Mesendoderm (in vitro differentiated cells): ENCODE measurements at regions not wholly inside any gene's neighbourhood (a gene's known extent, or its start where the extent isn't known, plus 50 kb on each side); places are given as distances from the start of the nearest gene placed in this dataset.

Experiments used
- DNase-seq: peaks from one replicate; pipeline ENCODE4 v3.0.0; 2013
- H2AK5ac ChIP-seq: 2 replicates; pipeline ENCODE4 v1.6.1; 2013; ENCODE audit warnings: low read length, inconsistent platforms
- H2BK120ac ChIP-seq: 2 replicates; pipeline ENCODE4 v1.6.1; 2013; ENCODE audit warnings: low read depth, mild to moderate bottlenecking, low read length, moderate library complexity, mixed read lengths
- H2BK15ac ChIP-seq: replicated peaks from 2 replicates; pipeline ENCODE4 v1.6.1; 2013; ENCODE audit warnings: low read depth, mild to moderate bottlenecking, moderate library complexity
- H2BK5ac ChIP-seq: 2 replicates; pipeline ENCODE4 v1.6.1; 2013; ENCODE audit warnings: low read length, inconsistent platforms
- H3K18ac ChIP-seq: 2 replicates; pipeline ENCODE4 v1.6.1; 2013; ENCODE audit warnings: mild to moderate bottlenecking, low read length, mixed read lengths
- H3K23ac ChIP-seq: one replicate; pipeline ENCODE4 v1.6.1; 2013; ENCODE audit warnings: low read length
- H3K27ac ChIP-seq: 2 replicates; pipeline ENCODE4 v1.5.1; 2013; ENCODE audit warnings: low read depth, mild to moderate bottlenecking, inconsistent platforms, low read length, moderate library complexity
- H3K27me3 ChIP-seq: 2 replicates; pipeline ENCODE4 v1.6.1; 2013; ENCODE audit warnings: low read length, control low read depth, mild to moderate bottlenecking, inconsistent platforms; ENCODE audit not compliant: insufficient read depth, poor library complexity
- H3K36me3 ChIP-seq: 2 replicates; pipeline ENCODE4 v1.6.1; 2013; ENCODE audit warnings: low read length, inconsistent platforms; ENCODE audit not compliant: control insufficient read depth, insufficient read depth
- H3K4ac ChIP-seq: one replicate; pipeline ENCODE4 v1.6.1; 2013; ENCODE audit warnings: low read depth, mild to moderate bottlenecking, low read length, moderate library complexity
- H3K4me1 ChIP-seq: 2 replicates; pipeline ENCODE4 v1.6.1; 2013; ENCODE audit warnings: low read depth, low read length, inconsistent platforms; ENCODE audit not compliant: control insufficient read depth
- H3K4me2 ChIP-seq: 2 replicates; pipeline ENCODE4 v1.6.1; 2013; ENCODE audit warnings: low read length
- H3K4me3 ChIP-seq: 2 replicates; pipeline ENCODE4 v1.5.1; 2013; ENCODE audit warnings: mild to moderate bottlenecking, low read length
- H3K56ac ChIP-seq: one replicate; pipeline ENCODE4 v1.6.1; 2013; ENCODE audit warnings: low read length
- H3K79me1 ChIP-seq: 2 replicates; pipeline ENCODE4 v1.6.1; 2013; ENCODE audit warnings: low read length, inconsistent platforms
- H3K79me2 ChIP-seq: 2 replicates; pipeline ENCODE4 v1.6.1; 2013; ENCODE audit warnings: mild to moderate bottlenecking, low read length; ENCODE audit not compliant: control insufficient read depth, insufficient read depth
- H3K9ac ChIP-seq: 2 replicates; pipeline ENCODE4 v1.6.1; 2013; ENCODE audit warnings: low read length, inconsistent platforms
- H4K5ac ChIP-seq: one replicate; pipeline ENCODE4 v1.6.1; 2013; ENCODE audit warnings: low read length
- H4K8ac ChIP-seq: one replicate; pipeline ENCODE4 v1.6.1; 2013; ENCODE audit warnings: low read depth, mild to moderate bottlenecking, control low read depth, low read length, moderate library complexity
- WGBS: extraction: QIAGEN DNeasy Blood & Tissue Kit; methylation state at CpG from one replicate; pipeline ENCODE4 v1.1.7; 2013; ENCODE audit warnings: low lambda C conversion rate, missing lambda C conversion rate; ENCODE audit not compliant: insufficient coverage; ENCODE audit errors: extremely low coverage; 5-methylcytosine and 5-hydroxymethylcytosine counted together

DNA sequence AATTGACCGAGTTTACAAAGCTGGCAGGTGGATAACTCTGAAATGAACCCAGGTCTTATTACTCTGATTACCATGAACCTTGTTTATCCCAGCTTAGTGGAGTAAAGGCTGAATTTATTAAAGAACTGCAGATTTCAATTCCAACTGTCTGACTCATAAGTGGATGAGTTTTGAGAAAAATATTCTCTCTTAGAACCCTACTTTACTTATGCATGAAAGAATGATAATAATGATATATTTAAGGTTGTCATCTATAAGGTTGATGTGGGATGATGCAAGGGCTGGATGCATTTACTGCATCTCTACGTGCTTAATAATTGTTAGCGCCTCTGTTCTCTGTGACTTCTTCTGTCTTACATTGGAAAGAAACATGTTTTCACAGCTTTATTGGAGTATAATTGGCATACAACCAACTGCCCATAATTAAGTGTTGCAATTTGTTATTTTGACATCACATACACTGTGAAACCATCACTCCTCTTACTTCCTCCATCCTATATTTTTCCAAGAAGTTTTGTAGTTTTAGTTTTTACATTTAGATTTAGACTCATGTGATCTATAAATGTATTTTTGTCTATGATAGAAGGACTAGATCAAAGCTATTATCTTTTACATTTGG lies 771.2 kb upstream of the ARRDC4 start:
- Histone ChIP-seq H3K9ac (no peak overlapping the region), H3K23ac (no peak overlapping the region), H3K4me2 (no peak overlapping the region), H3K4ac (no peak overlapping the region), H3K27me3 (no peaks in the 10 kb centered on the region), H3K79me2 (no peaks in the 10 kb centered on the region), H2AK5ac (no peak overlapping the region), H3K27ac (no peak overlapping the region), H3K36me3 (no peaks in the 10 kb centered on the region), H4K8ac (no peak overlapping the region), H2BK120ac (no peak overlapping the region), H3K4me3 (no peak overlapping the region), H3K4me1 (no peaks in the 10 kb centered on the region), H3K18ac (no peak overlapping the region), H3K79me1 (no peaks in the 10 kb centered on the region), H3K56ac (no peak overlapping the region), H2BK15ac (no peak overlapping the region), H2BK5ac (no peak overlapping the region), H4K5ac (no peak overlapping the region)
- no CpG with 5 or more reads among the region's 3 CpGs for WGBS
- no peak for DNase-seq

DNA sequence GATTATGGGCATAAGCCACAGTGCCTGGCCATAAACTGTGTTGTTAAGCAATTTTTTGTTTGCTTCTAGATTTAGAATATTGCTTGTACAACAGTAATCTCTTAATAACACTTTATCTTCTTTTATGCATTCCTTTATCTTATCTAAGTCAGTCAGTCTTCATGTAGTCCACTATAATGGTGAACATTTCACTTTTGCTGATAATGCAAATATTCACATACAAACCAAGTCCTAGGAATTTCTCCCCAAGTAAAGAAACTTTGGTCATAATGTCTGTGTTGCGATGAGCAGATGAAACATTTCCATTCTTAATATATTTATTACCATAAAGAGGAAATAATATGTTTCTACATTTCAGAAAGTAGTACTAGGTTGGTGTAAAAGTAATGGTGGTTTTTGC lies 765.8 kb upstream of the ARRDC4 start:
- Histone ChIP-seq H3K23ac (no peak overlapping the region), H4K5ac (no peak overlapping the region), H2BK15ac (no peak overlapping the region), H3K56ac (no peak overlapping the region), H4K8ac (no peak overlapping the region), H3K4me1 (no peaks in the 10 kb centered on the region), H3K27me3 (no peaks in the 10 kb centered on the region), H2BK5ac (no peak overlapping the region), H2AK5ac (no peak overlapping the region), H2BK120ac (no peak overlapping the region), H3K4ac (no peak overlapping the region), H3K79me1 (no peaks in the 10 kb centered on the region), H3K27ac (no peak overlapping the region), H3K4me3 (no peak overlapping the region), H3K36me3 (no peaks in the 10 kb centered on the region), H3K9ac (no peak overlapping the region), H3K4me2 (no peak overlapping the region), H3K79me2 (no peaks in the 10 kb centered on the region), H3K18ac (no peak overlapping the region)
- no CpG with 5 or more reads among the region's 1 CpG for WGBS
- DNase-seq = no peak

DNA sequence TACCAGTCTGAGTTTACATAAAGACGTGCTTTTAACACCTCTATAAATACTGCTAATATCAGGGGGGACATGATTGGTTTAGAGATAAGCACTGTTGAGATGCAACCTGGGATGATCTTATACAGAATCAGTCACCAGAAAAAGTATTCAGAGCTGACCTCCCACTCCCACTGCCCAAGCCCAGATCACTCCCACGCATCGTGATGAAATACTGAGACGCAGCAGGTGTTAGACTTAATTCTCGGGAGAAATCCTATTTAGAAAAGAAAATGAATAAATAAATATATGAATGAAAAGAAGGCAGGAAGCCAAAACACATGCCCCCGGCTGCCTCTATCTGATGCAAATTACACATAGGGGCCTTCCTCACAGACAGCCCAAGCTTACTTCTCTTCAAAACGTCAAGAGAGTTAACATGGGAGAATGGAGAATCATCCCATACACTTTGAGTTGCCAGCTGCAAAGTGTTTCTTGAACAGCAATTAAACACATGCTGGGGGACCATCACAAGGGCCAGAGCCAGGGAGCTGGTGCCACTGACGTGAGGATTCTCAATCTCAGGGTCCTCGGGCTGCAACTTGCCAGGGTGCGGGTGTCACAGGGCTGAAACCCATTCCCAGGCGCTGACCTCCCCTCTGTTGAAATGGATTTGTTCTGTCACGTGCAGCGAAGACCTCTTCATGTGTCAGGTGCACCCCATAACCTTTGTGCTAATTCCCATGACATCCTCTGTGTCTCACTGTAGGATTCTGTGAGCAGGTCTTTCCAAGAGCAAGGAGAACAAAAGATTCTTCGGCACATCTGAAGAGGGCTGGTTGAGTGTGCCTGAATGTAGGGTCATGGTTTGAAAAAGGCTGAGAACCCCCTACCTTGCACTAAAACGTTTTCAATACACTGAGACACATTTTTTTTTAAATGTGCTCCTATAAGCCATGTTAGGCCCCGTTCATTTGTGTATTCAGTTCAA lies 764.2 kb upstream of the ARRDC4 start:
- WGBS = no CpG with 5 or more reads among the region's 16 CpGs
- DNase-seq = no peak
- no peak overlapping the region for H3K4me3 ChIP-seq

DNA sequence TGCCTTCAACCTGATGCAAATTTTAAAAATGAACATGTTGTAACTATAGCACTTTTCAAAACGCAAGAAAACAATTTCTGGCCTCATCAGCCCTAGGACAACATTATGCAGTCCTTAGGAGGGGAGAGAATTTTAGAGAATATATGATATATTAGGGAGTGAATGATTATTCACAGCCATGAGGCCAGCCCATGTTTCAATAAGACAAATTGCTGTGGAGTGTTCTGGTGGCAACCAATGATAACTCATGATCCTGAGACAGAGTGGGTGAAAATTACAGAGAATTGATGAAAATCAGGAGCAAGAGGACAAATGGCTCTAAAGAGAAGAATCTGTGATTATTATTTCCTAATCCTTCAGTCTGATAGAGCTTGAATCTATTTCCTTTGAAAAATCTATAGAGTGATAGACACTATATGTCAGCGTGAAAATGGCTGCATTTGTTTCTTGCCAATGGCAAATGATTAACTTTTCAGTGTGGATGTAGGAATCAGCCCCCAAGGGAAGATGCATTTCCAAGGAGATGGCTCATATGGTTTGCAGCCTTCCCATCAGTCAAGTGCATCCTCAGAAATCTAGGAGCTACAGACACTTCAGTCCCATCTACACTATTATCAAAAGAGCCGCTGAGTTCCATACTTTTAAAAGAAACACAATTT lies 761.0 kb upstream of the ARRDC4 start:
- H3K4me3 ChIP-seq = no peak overlapping the region
- H3K27me3 ChIP-seq = no peaks in the 10 kb centered on the region
- H3K23ac ChIP-seq = no peak overlapping the region
- H3K79me1 ChIP-seq = no peaks in the 10 kb centered on the region
- no peak for DNase-seq
- H3K9ac ChIP-seq = no peak overlapping the region
- no peak overlapping the region for H4K8ac ChIP-seq
- no peak overlapping the region for H3K27ac ChIP-seq
- no peak overlapping the region for H2BK5ac ChIP-seq
- no peak overlapping the region for H3K4ac ChIP-seq
- H2BK15ac ChIP-seq = no peak overlapping the region
- H3K4me1 ChIP-seq = no peaks in the 10 kb centered on the region
- H4K5ac ChIP-seq = no peak overlapping the region
- WGBS = no CpG with 5 or more reads among the region's 3 CpGs
- no peak overlapping the region for H3K56ac ChIP-seq
- no peak overlapping the region for H2BK120ac ChIP-seq
- H2AK5ac ChIP-seq = no peak overlapping the region
- no peak overlapping the region for H3K4me2 ChIP-seq
- no peak overlapping the region for H3K18ac ChIP-seq
- H3K79me2 ChIP-seq = no peaks in the 10 kb centered on the region
- no peaks in the 10 kb centered on the region for H3K36me3 ChIP-seq

More for the DNA sequence above, 764.2 kb upstream of the ARRDC4 start:
- H4K8ac ChIP-seq = no peak overlapping the region
- no peak overlapping the region for H2BK120ac ChIP-seq
- no peak overlapping the region for H3K56ac ChIP-seq
- no peak overlapping the region for H3K4me2 ChIP-seq
- H3K36me3 ChIP-seq = no peaks in the 10 kb centered on the region
- H3K79me2 ChIP-seq = no peaks in the 10 kb centered on the region
- no peaks in the 10 kb centered on the region for H3K27me3 ChIP-seq
- no peak overlapping the region for H2AK5ac ChIP-seq
- H3K79me1 ChIP-seq = no peaks in the 10 kb centered on the region
- no peak overlapping the region for H3K18ac ChIP-seq
- no peak overlapping the region for H3K4ac ChIP-seq
- no peak overlapping the region for H2BK5ac ChIP-seq
- no peak overlapping the region for H3K23ac ChIP-seq
- no peaks in the 10 kb centered on the region for H3K4me1 ChIP-seq
- no peak overlapping the region for H4K5ac ChIP-seq
- H3K27ac ChIP-seq = no peak overlapping the region
- no peak overlapping the region for H2BK15ac ChIP-seq
- H3K9ac ChIP-seq = no peak overlapping the region

DNA sequence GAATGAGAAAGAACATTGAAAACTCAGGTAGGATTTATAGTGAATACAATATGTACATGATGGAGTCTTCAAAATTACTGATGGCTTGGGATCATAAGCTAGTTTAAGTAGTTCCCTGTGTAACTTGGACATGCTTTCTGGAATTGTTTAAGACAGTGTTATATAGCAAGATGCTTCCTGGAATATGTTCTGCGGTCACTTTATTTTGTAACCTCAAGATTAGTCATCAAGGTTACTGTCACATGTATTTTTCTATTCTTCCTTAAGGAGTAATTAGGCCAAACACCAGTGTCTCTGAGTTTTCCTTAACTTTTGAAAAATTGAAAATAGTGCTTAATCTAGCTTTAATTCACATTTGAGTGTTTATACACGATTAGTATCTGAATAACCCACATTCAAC lies 760.3 kb upstream of the ARRDC4 start:
- Histone ChIP-seq H2BK15ac (no peak overlapping the region), H3K36me3 (no peaks in the 10 kb centered on the region), H3K27ac (no peak overlapping the region), H3K4me1 (no peaks in the 10 kb centered on the region), H3K4me3 (no peak overlapping the region), H3K9ac (no peak overlapping the region), H4K5ac (no peak overlapping the region), H2BK5ac (no peak overlapping the region), H2BK120ac (no peak overlapping the region), H3K27me3 (no peaks in the 10 kb centered on the region), H3K56ac (no peak overlapping the region), H3K79me2 (no peaks in the 10 kb centered on the region), H3K79me1 (no peaks in the 10 kb centered on the region), H3K4me2 (no peak overlapping the region), H3K4ac (no peak overlapping the region), H2AK5ac (no peak overlapping the region), H3K23ac (no peak overlapping the region), H4K8ac (no peak overlapping the region), H3K18ac (no peak overlapping the region)
- WGBS = no CpG with 5 or more reads among the region's 2 CpGs
- no peak for DNase-seq
